HCT116 (cell line): ENCODE measurements at regions not wholly inside any gene's neighbourhood (a gene's known extent, or its start where the extent isn't known, plus 50 kb on each side); places are given as distances from the start of the nearest gene placed in this dataset.

Experiments used
- ATAC-seq: fragments of 200-7000 bp; cut with Tn5 transposase; 2 replicates; pipeline ENCODE4 v1.9.1; 2020; ENCODE audit warnings: mild to moderate bottlenecking, moderate library complexity
- BruUV-seq: library from RNA; stranded (reverse); fragments of 400-500 nt; replicated peaks from 2 replicates; lab custom pipeline; 2021; lab: Mats Ljungman, UMichigan
- CTCF ChIA-PET: fragments of 300-600 bp; sonication (Branson Sonifier 250); formaldehyde crosslinking; loops from one replicate; lab custom pipeline; 2021; ENCODE audit warnings: antibody characterized with exemption; lab: Charles Lee
- POLR2A ChIA-PET: fragments of 300-600, 350-600 bp; sonication (Branson Sonifier 250); formaldehyde crosslinking; loops from one replicate; lab custom pipeline; 2021; ENCODE audit warnings: antibody characterized with exemption; lab: Charles Lee
- RAD21 ChIA-PET, 2 experiments: fragments of 300-600 bp; sonication (Branson Sonifier 250); formaldehyde crosslinking; loops; one replicate each; lab custom pipeline; 2023; ENCODE audit warnings: low total read pairs in 2 of 2; ENCODE audit not compliant: uncharacterized antibody in 2 of 2, unreplicated experiment in 2 of 2, low non-redundant PET in 1 of 2; lab: Charles Lee
- DNase-seq: peaks from one replicate; pipeline ENCODE4 v3.0.0-alpha.2; 2010; ENCODE audit warnings: low read depth, low spot score
- H2AFZ ChIP-seq: fragments of 200-600 bp; shearing (Covaris generic), sonication (generic); 2 replicates; pipeline ENCODE4 v1.6.1; 2017; ENCODE audit warnings: low read depth, mixed run types, mixed read lengths, antibody characterized with exemption, low read length; ENCODE audit not compliant: poor library complexity, severe bottlenecking
- H3K27ac ChIP-seq: 2 replicates; pipeline ENCODE4 v1.5.1; 2012; ENCODE audit warnings: low read depth, low read length
- H3K27me3 ChIP-seq: fragments of 200-600 bp; sonication (generic); 2 replicates; pipeline ENCODE4 v1.6.1; 2016; ENCODE audit warnings: mixed run types, low read length, mixed read lengths; ENCODE audit not compliant: insufficient read depth
- H3K36me3 ChIP-seq, 2 experiments: fragments of 200-500 bp in 1 of 2; fragments of 200-600 bp in 1 of 2; sonication (Bioruptor generic) in 1 of 2; sonication (generic) in 1 of 2; 2 replicates each; pipeline versions ENCODE4 v1.5.1 to v1.6.1; 2014 to 2016; ENCODE audit warnings: low read length in 2 of 2, inconsistent platforms in 1 of 2, mixed read lengths in 1 of 2, mixed run types in 1 of 2; ENCODE audit not compliant: insufficient read depth in 2 of 2, control insufficient read depth in 1 of 2
- H3K4me1 ChIP-seq, 2 experiments: fragments of 200-600 bp in 1 of 2; sonication (generic) in 1 of 2; 2 replicates each; pipeline versions ENCODE4 v1.5.1 to v1.6.1; 2012 to 2017; ENCODE audit warnings: low read length in 2 of 2, inconsistent platforms in 1 of 2, mild to moderate bottlenecking in 1 of 2, mixed read lengths in 1 of 2, mixed run types in 1 of 2, moderate library complexity in 1 of 2; ENCODE audit not compliant: insufficient read depth in 2 of 2, control insufficient read depth in 1 of 2
- H3K4me2 ChIP-seq: fragments of 200-600 bp; sonication (generic); 2 replicates; pipeline ENCODE4 v1.6.1; 2017; ENCODE audit warnings: mixed run types, low read length, mixed read lengths
- H3K4me3 ChIP-seq, 2 experiments: fragments of 200-600 bp in 1 of 2; sonication (generic) in 1 of 2; replicated peaks in 1 of 2; 2 replicates each; pipeline ENCODE4 v1.5.1; 2011 to 2016; ENCODE audit warnings: low read length in 2 of 2, control low read depth in 1 of 2, low read depth in 1 of 2, mild to moderate bottlenecking in 1 of 2, mixed read lengths in 1 of 2, mixed run types in 1 of 2
- H3K79me2 ChIP-seq: fragments of 200-600 bp; sonication (generic); 2 replicates; pipeline ENCODE4 v1.6.1; 2017; ENCODE audit warnings: mild to moderate bottlenecking, mixed run types, low read length, moderate library complexity, mixed read lengths; ENCODE audit not compliant: insufficient read depth
- H3K9ac ChIP-seq: fragments of 200-600 bp; sonication (generic); 2 replicates; pipeline ENCODE4 v1.6.1; 2016; ENCODE audit warnings: low read length, mixed read lengths
- H3K9me2 ChIP-seq: fragments of 200-600 bp; sonication (generic), shearing (Covaris generic); 2 replicates; pipeline ENCODE4 v1.6.1; 2017; ENCODE audit warnings: mixed run types, mild to moderate bottlenecking, moderate library complexity; ENCODE audit not compliant: insufficient read depth
- H3K9me3 ChIP-seq, 2 experiments: fragments of 200-500 bp in 1 of 2; fragments of 200-600 bp in 1 of 2; sonication (Bioruptor generic) in 1 of 2; sonication (generic) in 1 of 2; 2 replicates each; pipeline ENCODE4 v1.6.1; 2014 to 2017; ENCODE audit warnings: low read length in 2 of 2, mixed read lengths in 2 of 2, inconsistent platforms in 1 of 2, low read depth in 1 of 2, mild to moderate bottlenecking in 1 of 2, mixed run types in 1 of 2, moderate library complexity in 1 of 2; ENCODE audit not compliant: control insufficient read depth in 1 of 2, insufficient read depth in 1 of 2
- H4K20me1 ChIP-seq: fragments of 200-600 bp; sonication (generic), shearing (Covaris generic); 2 replicates; pipeline ENCODE4 v1.6.1; 2017; ENCODE audit warnings: mixed run types, mild to moderate bottlenecking, moderate library complexity; ENCODE audit not compliant: insufficient read depth
- CEBPB ChIP-seq: IDR thresholded peaks from 2 replicates; pipeline ENCODE4 v1.6.1; 2012; ENCODE audit warnings: low read depth
- CTCF ChIP-seq, 3 experiments: fragments of 200-600 bp in 1 of 3; sonication (generic) in 1 of 3; IDR thresholded peaks in 2 of 3; conservative IDR thresholded peaks in 1 of 3; 2 replicates each; pipeline ENCODE4 v1.5.1; 2012 to 2017; ENCODE audit warnings: low read depth in 2 of 3, low read length in 2 of 3, antibody characterized with exemption in 1 of 3, borderline replicate concordance in 1 of 3, control low read depth in 1 of 3, mild to moderate bottlenecking in 1 of 3, mixed read lengths in 1 of 3, mixed run types in 1 of 3, moderate library complexity in 1 of 3; ENCODE audit not compliant: insufficient read depth in 1 of 3
- EGR1 ChIP-seq: IDR thresholded peaks from 2 replicates; pipeline ENCODE4 v1.6.1; 2012; ENCODE audit warnings: low read depth
- ELF1 ChIP-seq: IDR thresholded peaks from 2 replicates; pipeline ENCODE4 v1.6.1; 2012; ENCODE audit warnings: low read depth, borderline replicate concordance
- MAX ChIP-seq: IDR thresholded peaks from 2 replicates; pipeline ENCODE4 v1.6.1; 2012
- POLR2A ChIP-seq: IDR thresholded peaks from 2 replicates; pipeline ENCODE4 v1.7.0; 2011; ENCODE audit warnings: borderline replicate concordance; ENCODE audit not compliant: insufficient read depth, insufficient read length; ENCODE audit errors: extremely low read depth
- POLR2AphosphoS5 ChIP-seq: IDR thresholded peaks from 2 replicates; pipeline ENCODE4 v1.6.1; 2011; ENCODE audit warnings: mild to moderate bottlenecking, low read depth, low read length, moderate library complexity
- SIN3A ChIP-seq: IDR thresholded peaks from 2 replicates; pipeline ENCODE4 v1.6.1; 2012; ENCODE audit warnings: low read depth
- SP1 ChIP-seq: IDR thresholded peaks from 2 replicates; pipeline ENCODE4 v1.6.1; 2012; ENCODE audit warnings: low read depth
- YY1 ChIP-seq: IDR thresholded peaks from 2 replicates; pipeline ENCODE4 v1.6.1; 2011; ENCODE audit warnings: low read length, low read depth, moderate library complexity, mild to moderate bottlenecking; ENCODE audit not compliant: insufficient replicate concordance; ENCODE audit errors: extremely low read depth
- ZBTB33 ChIP-seq: IDR thresholded peaks from 2 replicates; pipeline ENCODE4 v1.6.1; 2011; ENCODE audit warnings: mild to moderate bottlenecking, low read length, moderate library complexity; ENCODE audit not compliant: insufficient replicate concordance; ENCODE audit errors: extremely low read depth
- intact Hi-C: fragments of 100-400 bp; cut with micrococcal nuclease; formaldehyde crosslinking; loops from 2 replicates; pipeline ENCODE4 v1.10.0; 2022

GRCh38 chr2:143844986-143845385, 674.9 kb downstream of the ZEB2 start:
- H3K9ac ChIP-seq, result no peak overlapping the region
- ATAC-seq (no peak), DNase-seq (no peak)
- H3K27me3 ChIP-seq, result no peaks in the 10 kb centered on the region
- H3K27ac ChIP-seq, result no peak overlapping the region
- H3K9me2 ChIP-seq, result no peaks in the 10 kb centered on the region
- H2AFZ ChIP-seq, result no peak overlapping the region
- no peaks in the 10 kb centered on the region for H3K36me3 ChIP-seq
- BruUV-seq, result no TSS peak
- RAD21 ChIA-PET, result no interaction called here
- H3K9me3 ChIP-seq, result no peaks in the 10 kb centered on the region
- TF ChIP-seq CEBPB, result no peak
- H3K4me2 ChIP-seq, result no peak overlapping the region
- no peaks in the 10 kb centered on the region for H4K20me1 ChIP-seq
- POLR2A ChIA-PET, result no interaction called here
- H3K4me1 ChIP-seq, result no peaks in the 10 kb centered on the region
- H3K79me2 ChIP-seq, result no peaks in the 10 kb centered on the region
- intact Hi-C loops, result loop anchor here (5.0 kb wide), 1 partner anchor 1907 kb away; no protein-coding TSS in a partner anchor
- CTCF ChIA-PET, result no interaction called here
- no peak overlapping the region for H3K4me3 ChIP-seq

- Histone ChIP-seq H3K9me3 (no peaks in the 10 kb centered on the region), H3K4me2 (no peak overlapping the region), H3K4me1 (no peaks in the 10 kb centered on the region), H4K20me1 (no peaks in the 10 kb centered on the region), H3K9ac (no peak overlapping the region), H3K27me3 (no peaks in the 10 kb centered on the region), H3K36me3 (no peaks in the 10 kb centered on the region), H3K4me3 (no peak overlapping the region), H2AFZ (no peak overlapping the region), H3K9me2 (no peaks in the 10 kb centered on the region), H3K79me2 (no peaks in the 10 kb centered on the region), H3K27ac (no peak overlapping the region)
- ChIA-PET CTCF (no interaction called here), RAD21 (no interaction called here), POLR2A (no interaction called here)
- intact Hi-C loops, result loop anchor here (5.0 kb wide), 1 partner anchor 1909 kb away; no protein-coding TSS in a partner anchor
- ATAC-seq (no peak), DNase-seq (no peak)
- TF ChIP-seq SP1 (no peak), EGR1 (no peak), ZBTB33 (no peak), MAX (no peak), ELF1 (no peak), POLR2A (no peak), CTCF (IDR thresholded peaks at IDR 0.05 in 2 of 3, conservative IDR thresholded peaks at IDR 0.05 in 1 of 3; ENCODE audit: borderline replicate concordance in 1 of 3, insufficient read depth in 1 of 3, low read depth in 2 of 3, low read length in 2 of 3) (no peak), YY1 (no peak), SIN3A (no peak), POLR2AphosphoS5 (no peak)
- BruUV-seq, result no TSS peak
Observed at GRCh38 chr2:143843686-143844085, 676.2 kb downstream of the ZEB2 start.
